RKO (cell line): ENCODE measurements at regions not wholly inside any gene's neighbourhood (a gene's known extent, or its start where the extent isn't known, plus 50 kb on each side); places are given as distances from the start of the nearest gene placed in this dataset.
A peak's percentile ranks its signal among the peaks of the same experiment; 100 is the strongest.

Experiments
- DNase-seq: peaks from one replicate; pipeline ENCODE4 v3.0.0-alpha.2; 2016; ENCODE audit warnings: low spot score

DNA sequence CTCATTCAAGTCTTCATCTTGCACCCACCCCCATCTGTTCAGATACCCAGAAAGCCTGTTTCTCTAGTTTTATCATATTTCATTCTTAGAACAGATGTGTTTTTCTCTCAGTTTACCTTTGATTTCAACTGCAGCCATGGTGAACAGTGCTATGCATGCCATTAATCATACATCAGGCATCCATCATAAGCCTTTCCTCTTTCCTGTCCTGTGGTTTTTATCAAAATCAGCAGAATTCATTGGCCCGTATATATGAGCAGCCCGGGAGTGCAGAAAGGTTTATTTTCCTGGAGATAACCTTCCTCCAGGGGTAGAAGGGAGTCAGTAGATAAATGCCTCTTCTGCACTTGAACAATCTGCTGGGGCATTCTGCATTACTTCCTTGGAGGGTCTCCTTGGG, 65.7 kb downstream of the IL21 start:
- no peak for DNase-seq

DNA sequence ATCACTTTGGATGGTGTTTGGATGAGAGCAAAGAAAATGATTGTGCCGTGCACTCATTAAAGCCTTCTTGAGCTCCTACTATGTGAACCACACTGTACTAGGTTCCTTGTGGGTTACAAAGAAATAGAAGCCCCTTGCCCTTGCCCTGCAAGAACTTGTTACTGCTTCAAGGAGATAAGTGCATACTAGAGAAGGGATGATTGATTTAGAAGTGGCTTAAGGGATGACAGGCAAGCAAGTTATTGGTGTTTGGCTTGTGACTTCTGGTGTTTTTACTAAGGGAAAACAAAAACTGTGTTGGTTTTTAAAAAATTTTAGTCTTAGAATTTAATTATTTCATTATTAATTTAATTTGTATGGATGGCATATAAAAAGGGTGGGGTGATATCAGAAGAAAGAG, 67.4 kb downstream of the IL21 start:
- DNase-seq: no peak

DNA sequence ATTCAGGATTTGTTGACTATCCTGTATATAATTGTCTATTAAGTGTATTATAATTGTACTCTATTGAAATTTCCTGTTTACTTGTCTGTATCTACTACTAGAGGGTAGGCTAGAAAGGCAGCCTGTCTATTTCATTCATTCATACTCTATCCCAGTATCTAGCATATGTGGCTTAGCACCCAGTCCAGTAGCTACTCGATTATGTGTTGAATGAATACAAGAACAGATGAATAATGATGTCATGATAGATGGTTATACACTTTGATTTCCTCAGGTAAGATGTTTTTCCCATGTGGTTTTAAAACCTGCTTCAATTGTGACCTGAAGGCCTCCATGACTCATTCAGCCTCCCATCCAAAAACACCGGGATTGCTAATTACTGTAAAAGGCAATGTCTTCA, 68.0 kb downstream of the IL21 start:
- no peak for DNase-seq

DNA sequence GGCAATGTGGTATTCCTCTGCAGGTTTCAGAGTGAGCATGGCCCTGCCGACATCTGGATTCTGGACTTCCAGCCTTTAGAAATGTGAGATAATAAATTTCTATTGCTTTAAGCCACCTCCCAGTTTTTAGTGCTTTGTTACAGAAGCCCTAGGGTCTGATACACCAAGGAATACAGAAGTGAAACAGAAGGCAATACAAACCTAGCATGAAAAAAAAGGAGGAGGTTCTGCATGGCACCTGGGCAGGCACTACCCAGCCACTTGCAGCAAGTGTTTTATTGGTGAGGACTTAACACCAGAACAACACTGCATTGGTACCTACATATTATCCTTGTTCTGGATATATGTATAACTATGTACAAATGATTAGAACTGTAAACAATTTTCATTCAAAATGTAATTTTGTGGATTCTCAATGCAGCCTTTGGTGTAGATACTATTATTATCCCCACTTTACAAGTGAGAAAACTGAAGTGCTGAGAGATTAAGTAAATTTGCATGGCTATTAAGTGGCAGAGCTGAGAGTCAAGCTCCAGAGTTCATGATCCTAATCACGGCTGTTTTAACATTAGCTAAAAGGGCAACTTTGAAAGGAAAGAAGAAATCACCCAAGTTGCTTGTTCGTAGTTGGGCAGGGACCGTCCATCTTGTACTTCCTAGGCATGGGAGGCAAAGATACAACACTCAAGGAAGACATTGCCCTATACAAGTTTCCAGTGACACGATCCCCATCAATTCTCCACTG, 71.8 kb downstream of the IL21 start:
- DNase-seq: no peak

DNA sequence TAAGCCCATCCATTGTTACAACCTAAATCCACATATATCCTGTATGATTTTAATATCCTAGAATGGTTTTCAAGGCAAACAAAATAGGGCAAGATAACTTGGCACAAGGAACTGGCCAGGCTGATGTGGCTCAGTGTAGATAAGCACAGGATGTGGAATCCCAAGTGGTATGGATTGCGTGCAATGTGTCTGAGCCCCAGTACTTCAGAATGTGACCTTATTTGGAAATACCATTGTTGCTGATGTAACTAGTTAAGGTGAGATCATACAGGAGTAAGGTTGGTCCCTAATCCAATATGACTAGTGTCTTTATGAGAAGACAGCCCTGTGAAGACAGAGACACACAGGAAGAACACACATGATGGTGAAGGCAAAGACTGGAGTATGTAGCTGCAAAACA, 72.4 kb downstream of the IL21 start:
- no peak for DNase-seq

DNA sequence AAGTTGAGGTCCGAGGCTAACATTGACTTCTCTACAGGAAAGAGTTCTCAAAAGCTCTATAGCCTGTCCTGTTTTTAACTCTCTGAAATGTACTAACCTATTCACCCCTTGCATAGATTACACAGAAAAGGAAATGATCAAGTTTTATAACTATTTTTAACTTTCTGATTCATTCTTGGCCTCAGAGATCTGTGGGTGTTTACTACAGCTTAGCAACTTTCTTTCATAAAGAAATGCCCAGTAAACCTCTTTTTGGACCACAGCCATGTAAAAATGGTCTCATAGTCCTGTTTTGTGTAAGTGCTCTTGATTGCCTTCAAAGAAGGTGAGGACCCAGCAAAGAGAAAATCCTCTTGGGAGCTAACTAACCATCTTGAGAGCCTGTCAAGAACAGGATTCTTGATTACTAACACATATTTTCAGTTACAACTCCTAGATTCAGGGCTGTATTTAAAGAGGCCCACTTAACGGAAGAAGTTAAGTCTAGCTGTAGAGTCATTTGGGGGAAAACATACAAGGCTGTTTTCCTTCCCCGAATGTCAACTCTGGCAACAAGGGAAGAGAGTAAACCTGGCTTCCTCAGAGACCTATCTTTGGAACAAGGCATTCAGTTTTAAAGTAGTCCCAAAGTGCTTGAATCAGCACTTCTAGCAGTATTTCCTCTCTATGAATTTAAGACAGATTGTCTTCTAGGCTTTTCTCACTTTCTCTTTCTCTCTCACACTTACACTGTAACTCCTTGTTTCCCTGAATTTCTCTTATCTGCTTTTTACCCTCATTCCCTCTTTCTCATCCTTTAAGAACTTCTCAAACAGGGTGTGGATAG, 78.2 kb downstream of the IL21 start:
- no peak for DNase-seq

DNA sequence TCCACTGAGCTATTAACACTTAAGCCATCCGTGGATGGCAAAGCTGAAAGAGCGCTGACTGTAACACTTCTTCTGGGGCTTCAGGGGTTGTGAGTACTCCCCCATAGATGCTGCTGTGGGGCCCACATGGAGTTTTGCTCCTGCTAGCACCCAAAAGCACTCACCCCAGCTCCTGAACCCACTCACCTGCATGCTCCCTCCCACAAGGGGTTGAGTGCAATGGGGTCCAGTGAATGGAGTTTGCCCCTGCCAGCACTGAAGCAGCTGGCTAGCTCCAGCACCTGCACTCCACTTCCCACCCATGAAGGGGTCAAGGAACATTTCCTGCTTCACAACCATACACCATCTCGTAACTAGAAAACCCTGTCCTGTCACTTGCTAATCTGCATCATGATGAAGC, 78.9 kb downstream of the IL21 start:
- no peak for DNase-seq

DNA sequence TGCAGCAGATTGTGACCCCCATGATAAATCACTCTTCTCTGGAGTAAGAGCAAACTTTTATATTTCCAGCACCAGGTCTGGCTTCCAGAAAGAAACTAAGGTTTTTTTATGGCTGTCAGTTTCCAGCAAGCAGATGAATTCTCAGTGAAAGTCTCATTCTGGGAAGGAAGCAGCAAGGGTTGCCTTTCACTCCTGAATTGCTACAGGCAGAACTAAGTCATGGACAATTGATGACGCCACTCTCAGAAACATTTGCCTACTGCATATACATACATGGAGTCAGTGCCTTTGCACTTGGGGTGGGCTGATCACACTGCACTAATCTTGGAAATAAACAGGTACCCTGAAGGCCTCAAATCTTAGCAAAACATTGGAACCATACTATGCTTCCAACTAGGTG, 80.0 kb downstream of the IL21 start:
- DNase-seq: no peak

DNA sequence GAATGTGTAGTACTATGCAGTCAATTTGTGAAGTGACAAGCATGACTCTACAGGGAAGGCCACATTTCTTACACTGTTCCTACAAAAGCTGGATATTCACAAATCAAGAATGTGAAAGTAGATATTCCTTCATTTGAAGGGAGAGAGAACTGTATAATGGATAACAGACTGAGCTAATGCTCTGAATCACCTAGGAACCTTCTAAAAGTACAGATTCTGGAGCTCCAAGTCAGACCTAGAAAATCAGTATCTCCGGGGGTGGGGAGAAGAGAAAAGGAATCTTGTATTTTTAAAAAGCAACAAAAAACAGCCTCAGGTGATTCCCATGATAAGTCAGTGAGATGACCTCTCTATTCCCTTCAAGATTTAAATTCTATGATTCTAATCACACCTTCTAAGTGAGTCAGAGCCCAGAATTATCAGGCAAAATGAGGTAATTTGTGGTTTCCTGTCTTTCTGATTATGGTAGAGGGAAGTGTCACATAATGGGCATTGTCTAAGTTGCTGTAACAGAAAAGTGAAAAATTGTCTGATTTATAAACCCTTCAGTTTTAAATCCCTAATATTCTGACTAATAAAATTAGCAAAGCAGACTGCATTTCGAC, 80.9 kb downstream of the IL21 start:
- peak; percentile 5 for DNase-seq

DNA sequence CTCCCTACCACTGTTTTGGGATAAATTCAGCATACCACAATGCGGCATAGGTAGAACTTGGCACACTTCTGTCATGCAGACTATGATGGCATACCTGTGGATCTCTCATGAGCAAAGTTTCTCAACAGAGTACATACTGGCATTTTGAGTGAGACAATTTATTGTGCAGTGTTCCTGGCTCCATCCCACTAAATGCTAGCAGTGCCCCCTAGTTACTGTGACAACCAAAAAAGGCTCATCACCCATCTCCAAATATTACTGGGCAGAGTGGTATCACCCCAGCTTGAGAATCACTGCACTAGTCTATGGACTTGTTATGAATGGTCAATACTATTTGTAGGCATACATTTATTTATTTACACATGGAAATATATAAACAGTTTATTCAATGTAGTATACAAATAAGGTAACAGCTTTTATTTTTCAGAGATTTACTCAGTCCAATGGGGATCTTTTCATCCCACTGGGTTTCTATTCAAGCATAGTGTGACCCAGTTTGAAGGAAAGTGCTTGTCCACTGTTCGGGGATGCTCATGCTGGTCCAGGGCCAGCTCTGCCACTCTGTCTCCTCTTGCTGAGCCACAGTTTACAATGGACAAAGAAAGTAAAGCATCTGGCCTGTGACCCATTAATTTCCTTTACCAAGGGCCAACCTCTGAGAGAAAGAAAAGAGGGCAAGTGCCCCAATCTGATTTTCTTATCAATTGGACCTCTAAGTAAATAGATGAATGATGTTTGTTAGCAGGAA, 81.0 kb upstream of the IL2 start:
- DNase-seq: no peak

DNA sequence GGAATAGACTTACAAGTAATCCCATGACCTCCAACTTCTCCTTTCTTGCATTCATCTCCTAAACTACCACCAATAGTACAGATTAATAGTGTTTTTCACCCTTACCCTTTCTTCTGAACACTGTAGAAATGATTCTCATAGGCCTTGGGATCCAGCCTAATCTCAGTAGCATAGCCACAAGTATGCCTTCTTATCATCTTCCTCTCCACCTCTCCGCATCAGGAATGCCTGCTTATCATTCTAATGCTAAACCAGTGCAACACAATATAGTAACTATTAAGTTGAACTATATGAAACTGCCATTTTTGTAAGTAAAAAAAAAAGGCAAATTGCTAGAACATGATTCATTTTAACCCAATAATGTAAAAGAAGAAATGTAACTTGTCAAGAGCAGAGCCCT, 79.5 kb upstream of the IL2 start:
- no peak for DNase-seq

DNA sequence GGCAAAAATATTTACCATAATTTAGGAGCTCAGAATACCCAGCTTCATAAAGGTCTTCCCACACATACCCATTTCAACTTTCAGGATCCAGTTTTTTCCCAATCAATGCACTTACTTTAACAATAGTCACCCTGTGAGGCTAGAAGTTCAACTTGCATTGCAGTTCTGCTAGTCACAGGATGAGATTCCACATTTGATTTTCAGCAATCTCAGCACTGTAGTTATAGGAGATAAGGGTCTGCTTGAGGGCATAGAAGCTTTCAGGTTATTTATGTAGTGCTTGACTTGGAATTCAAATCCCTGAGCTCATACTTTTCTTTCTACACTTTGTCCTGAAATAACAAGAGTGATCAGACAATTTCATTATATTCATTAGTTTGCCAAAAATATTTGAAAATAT, 78.3 kb upstream of the IL2 start:
- DNase-seq: no peak

DNA sequence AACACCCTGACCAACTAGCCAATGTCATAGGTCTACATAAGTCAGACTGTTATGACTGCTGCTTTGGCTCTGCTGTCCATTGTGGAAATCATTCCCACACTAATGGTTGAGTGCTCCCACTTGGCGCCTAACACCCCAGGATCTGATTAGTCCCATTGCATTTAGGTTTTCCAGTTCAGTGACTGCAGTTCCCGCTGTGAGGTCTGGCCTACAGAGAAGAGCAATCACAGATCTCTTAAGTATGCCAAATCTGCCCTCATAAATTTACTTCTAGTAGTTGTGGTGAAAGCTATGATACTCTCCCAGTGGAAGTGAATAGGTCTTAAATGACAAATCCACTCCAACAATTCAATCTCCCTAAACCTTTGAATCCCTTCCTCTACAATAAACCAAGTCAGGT, 77.3 kb upstream of the IL2 start:
- DNase-seq: no peak

DNA sequence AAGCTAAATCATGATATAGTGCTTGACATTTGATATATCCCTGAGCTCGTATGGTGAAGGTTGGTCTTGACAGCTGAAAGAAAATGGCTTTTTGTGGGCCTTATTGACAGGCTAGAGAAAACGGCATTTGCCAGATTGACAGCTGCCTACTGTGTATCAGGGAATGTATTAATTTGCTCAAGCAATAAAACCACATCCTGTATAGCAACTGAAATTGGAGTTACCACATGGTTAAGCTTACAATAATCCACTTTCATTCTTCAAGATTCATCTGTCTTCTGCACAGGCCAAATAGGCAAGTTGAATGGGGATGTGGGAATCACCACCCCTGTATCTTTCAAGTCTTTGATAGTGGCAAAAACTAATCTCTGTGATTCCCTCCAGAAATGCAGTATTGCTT, 76.2 kb upstream of the IL2 start:
- no peak for DNase-seq

DNA sequence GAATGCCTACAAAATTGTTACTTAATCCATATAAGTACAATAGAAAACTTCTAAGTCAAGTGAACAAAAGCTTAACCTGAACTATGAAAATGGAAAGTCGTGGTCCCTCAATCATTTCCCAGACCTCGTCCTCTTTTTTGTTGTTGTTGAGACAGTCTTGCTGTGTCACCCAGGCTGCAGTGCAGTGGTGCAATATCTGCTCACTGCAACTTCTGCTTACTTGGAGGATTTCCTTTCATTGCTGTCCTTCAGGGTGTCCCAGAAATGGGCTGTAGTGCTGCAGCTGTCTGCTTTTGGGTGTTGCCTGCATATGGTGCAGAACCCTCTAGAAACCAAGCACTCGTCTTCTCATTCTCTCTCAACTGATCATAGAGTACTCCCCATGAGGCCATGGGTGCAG, 75.0 kb upstream of the IL2 start:
- DNase-seq: no peak

DNA sequence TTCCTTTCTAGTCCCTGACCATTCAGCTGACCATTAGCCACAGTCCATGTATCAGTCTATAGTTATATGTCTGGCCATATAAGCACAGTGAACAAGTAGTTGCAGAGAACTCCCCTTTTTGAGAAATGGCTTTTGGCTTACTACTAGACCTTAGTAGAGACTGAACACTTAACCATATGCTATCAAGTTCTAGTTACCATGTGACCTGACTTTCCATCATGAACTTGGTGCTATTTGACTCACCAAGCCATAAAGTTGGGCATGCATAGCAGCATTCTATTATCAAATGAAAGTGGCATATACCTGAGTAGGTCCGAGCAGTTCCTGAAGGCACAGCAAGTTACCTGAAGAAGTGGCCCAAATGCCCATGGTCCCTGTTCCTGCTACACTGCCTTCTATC, 74.5 kb upstream of the IL2 start:
- no peak for DNase-seq

DNA sequence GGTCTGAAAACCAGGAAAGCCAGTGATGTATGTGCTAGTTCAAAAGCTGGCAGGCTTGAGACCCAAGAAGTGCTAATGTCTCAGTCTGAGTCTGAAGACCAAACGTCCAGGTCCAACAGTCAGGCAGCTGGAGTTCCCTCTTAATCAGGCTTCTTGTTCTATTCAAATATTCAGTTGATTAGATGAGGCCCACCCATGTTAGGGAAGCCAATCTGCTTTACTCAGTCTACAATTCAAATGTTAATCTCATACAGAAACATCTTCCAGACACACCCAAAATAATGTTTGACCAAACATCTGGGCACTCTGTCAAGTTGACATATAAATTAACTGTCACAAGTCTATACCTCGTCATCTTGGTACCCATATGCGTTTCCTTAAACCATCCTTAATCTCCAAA, 72.4 kb upstream of the IL2 start:
- DNase-seq: no peak

DNA sequence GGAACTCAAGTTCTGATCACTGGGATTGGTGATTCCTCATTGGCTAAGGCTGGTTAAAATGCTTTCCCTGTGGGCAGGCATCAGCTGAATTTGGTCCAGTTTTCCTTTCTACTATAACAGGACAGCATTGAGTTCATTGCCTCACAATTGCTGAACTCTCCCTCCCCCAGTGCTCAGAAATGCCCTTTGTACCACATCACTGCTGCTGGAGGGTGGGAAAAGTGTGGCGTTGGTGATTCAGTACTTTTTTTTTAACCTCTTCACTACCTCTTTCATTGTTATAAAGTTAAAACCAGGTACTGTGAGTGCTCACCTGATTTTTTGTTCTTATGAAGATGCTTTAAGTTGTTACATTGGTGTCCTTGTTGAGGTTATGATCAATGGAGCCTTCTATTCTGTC, 69.3 kb upstream of the IL2 start:
- no peak for DNase-seq

DNA sequence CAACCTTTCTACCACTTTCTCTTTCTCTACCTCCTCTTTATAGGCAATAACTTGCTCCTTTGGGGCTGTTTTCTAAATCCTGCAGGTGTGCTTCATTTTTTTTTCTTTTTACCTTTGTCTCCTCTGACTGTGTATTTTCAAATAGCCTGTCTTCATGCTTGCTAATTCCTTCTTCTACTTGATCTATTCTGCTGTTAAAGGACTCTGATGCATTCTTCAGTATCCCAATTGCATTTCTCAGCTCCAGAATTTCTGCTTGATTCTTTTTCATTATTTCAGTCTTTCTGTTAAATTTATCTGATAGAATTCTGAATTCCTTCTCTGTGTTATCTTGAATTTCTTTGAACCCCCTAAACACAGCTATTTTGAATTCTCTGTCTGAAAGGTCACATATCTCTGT, 67.7 kb upstream of the IL2 start:
- no peak for DNase-seq

DNA sequence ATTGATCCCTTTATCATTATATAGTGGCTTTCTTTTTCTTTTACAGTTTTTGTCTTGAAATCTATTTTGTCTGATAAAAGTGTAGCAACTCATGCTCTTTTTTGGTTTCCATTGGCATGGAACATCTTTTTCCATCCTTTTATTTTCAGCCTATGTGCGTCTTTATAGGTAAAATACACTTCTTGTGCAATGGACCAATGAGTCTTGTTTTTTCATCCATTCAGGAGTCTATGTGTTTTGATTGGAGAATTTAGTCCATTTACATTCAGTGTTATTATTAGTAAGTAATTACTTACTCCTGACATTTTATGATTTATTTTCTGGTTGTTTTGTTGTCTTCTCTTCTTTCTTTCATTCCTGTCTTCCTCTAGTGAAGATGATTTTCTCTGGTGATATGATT, 66.4 kb upstream of the IL2 start:
- no peak for DNase-seq

DNA sequence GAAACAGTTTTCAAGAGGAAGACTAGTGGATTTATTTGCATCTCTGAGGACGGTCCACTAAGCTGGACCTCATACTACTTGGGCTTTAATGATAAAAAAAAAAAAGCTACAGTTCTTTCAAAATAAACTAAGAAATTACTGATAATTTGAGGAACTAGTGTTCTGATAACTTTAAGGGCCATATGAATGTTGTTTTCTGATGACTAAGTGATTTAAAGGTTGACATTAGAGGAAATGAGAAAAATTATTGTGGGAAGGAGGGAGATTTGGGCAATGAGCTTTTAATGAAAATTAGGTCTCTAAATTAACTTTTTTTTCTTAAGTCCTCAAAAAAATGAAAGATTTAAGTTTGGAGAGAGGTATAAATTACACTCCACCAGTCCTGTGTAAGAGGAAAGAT, 60.8 kb upstream of the IL2 start:
- DNase-seq: no peak

DNA sequence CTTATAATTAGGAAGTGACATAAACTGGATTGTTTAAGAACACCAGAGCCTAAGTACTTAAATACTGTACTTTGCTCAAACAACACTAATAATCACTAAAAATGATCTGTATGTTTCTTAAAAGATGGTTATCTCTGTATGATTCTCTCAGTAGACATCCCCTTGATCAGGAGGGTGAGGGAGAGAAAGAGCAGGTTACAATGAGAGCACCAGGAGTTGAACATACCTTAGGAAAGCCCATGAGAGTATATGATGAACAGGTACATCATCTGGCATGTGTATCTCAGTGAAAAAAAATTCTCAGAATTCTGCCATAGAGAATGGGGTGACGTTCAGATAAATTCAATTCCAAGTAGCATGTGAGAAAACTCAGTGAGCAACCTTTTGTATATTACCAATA, 59.9 kb upstream of the IL2 start:
- no peak for DNase-seq

DNA sequence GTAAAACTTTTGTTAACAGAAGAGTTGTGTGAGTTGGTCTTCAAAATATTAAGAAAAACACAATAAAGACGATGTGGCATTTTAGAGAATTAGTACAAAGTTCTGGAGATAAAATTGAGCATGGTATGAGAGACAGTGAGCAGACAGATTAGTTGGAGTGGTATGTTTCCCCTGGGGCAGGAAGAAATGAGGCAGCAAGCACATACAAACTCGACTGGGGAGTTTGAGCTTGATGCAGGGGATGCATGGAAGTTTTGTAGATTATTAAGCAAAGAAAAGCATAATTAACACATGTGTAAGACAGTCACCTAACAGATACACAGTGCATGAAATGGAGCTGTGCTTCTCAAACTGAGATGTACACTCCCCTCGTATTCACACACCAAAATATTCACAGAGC, 58.1 kb upstream of the IL2 start:
- DNase-seq: no peak
